Gastrocnemius medialis (tissue), 4 donors: ENCODE measurements at regions not wholly inside any gene's neighbourhood (a gene's known extent, or its start where the extent isn't known, plus 50 kb on each side); places are given as distances from the start of the nearest gene placed in this dataset.

Experiments used
- CTCF ChIP-seq, 5 experiments: fragments of 450-650 bp in 3 of 5; fragments of 200-600 bp in 2 of 5; sonication (generic) in 2 of 5; IDR thresholded peaks in 4 of 5; conservative IDR thresholded peaks in 1 of 5; 1 replicate in 4 of 5; 2 replicates in 1 of 5; pipeline ENCODE4 v1.5.1; 2016 to 2019; ENCODE audit warnings: antibody characterized with exemption in 5 of 5, mild to moderate bottlenecking in 3 of 5, moderate library complexity in 3 of 5
- POLR2A ChIP-seq, 2 donors: fragments of 450-650 bp; IDR thresholded peaks; one replicate each; pipeline ENCODE4 v1.6.1; 2017; ENCODE audit warnings: antibody characterized with exemption in 2 of 2, mild to moderate bottlenecking in 2 of 2, moderate library complexity in 2 of 2

- TF ChIP-seq POLR2A (IDR thresholded peaks at IDR 0.05) (no peak), CTCF (IDR thresholded peaks at IDR 0.05 in 4 of 5, conservative IDR thresholded peaks at IDR 0.05 in 1 of 5) (no peak)
Observed at GRCh38 chr1:91619881-91620280, 119.2 kb downstream of the CDC7 start.
